ENCODE measurements at regions not wholly inside any gene's neighbourhood (a gene's known extent, or its start where the extent isn't known, plus 50 kb on each side); places are given as distances from the start of the nearest gene placed in this dataset.

DNA sequence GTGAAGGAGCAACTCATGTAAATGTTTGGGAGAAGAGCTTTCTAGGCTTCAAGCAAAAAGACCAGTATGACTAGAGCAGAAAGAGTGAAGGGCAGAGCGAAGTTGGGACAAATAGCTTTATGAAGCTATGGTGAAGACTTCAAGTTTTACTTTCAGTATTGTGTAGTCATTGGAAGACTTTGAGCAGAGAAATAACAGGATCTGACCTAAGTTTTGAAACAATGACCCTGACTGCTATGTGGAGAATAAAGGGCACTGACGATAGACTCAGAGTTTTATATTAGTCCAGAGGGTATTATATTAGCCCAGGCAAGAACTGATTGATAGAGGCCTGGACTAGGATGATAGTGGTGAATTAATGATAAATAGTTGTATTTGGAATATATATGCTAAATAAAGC is 187.3 kb downstream of the KTN1 start:
- no peak for DNase-seq (ENCODE audit: low spot score)

DNA sequence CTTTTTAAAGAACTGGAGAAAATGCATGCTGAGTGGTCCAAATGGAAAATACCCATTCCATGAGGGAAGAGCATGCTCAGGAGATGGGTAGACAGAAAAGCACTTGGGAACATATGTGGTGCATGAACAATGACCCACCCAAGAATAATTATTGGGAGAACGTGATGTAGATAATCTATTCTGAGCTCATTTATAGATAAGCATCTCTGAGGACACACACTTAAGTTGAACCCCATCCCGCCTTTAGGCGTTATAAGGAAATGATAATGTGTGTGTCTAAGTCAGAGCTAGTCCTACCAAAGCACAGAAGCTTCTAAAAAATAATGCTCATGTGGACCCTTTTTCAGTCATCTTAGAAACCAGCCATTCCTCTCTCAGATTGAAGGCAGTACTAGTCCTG is 189.9 kb downstream of the KTN1 start:
- no peak for DNase-seq (ENCODE audit: low spot score)

DNA sequence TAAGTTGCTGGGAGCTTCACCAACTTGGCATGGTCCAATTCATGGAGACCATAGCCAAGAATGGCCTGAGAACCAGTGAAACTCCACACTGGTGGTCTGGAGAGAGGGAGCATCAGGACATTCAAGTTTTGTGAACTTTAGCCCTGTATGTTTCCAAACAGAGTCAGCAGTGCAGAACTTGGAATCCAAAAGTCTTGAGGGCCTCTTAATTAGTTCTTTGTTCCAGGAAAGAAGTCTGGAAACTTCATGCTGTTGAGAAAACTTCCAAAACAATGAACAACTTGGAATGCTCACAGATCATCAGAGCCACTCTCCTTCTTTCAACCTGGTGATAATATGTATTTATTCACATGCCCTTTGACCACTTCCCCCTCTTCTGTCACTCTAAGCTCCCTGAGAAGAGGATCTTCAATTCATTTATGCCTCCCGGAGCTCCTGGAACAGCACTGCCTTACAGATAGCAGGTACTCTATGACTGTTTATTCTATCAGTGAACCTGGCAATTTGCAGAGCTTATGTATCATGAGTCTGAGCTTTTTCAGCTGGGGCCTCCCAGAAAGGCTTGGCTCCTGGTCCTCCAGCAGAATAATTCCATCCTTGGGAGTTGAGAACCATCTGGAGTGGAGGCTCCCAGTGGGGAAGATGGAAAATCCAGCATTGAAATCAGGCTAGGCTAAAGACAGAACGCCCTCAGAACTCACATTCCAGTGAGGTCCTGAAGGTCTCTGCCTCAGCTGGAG is 191.4 kb downstream of the KTN1 start:
- no peak for DNase-seq (ENCODE audit: low spot score)

DNA sequence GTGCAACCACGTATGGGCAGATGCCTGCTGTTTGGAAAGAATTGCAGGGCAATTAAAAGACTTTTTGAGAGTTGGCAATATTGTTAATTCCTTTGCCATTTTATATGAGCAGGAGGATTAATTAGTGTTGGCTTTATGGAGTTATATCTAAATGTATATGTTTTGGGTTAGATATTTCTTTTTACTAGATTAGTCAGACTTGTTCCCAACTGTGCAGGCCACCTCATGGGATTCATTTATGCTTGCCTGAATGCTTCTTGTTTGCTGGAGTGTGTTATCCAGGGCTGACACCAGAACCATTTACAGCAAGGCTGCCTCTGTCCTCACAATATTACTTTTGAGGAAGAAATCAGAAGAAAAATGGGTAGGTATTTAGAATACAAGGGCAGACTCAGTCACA is 192.5 kb downstream of the KTN1 start:
- DNase-seq (ENCODE audit: low spot score), result no peak

DNA sequence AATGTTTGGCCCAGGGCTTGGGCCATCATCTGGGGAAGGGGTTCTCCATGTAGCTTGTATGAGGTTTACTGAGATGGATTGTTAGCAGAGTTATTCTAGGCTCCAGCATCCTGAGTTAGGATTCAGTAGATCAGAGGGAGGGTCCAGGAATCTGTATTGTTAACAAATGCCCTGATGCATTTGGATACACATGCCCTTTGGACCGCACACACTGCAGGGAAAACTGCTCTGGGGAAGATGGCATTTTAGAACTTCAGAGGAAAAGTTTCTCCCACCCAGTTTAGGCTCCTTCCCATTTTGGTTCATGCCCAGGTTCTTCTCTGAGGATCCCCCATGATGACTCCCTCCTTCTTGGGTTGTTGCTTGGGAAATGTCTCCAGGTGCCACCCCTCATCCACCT is 193.3 kb downstream of the KTN1 start:
- no peak for DNase-seq (ENCODE audit: low spot score)

DNA sequence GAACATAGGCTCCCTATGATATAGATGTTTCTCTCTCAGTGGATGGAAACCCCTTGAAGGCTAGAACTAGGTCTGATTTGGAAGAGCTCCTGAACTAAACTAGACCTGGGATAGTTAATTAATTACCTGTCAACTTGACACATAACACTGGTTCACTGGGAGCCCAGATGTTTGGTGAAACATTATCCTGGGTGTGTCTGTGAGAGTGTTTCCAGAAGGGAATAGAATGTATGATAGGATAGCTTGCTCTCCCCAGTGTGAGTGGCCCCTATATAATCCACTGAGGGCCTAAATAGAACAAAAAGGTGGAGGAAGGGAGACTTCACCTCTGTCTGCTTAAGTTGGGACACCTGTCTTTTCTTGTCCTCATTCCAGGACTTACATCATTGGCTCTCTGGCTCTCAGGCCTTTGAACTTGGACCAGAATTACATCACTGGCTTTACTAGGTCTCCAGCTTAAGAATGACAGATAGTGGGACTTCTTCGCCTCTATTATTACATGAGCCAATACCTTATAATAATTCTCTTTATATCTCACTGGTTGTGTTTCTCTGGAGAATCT is 194.1 kb downstream of the KTN1 start:
- no peak for DNase-seq (ENCODE audit: low spot score)

DNA sequence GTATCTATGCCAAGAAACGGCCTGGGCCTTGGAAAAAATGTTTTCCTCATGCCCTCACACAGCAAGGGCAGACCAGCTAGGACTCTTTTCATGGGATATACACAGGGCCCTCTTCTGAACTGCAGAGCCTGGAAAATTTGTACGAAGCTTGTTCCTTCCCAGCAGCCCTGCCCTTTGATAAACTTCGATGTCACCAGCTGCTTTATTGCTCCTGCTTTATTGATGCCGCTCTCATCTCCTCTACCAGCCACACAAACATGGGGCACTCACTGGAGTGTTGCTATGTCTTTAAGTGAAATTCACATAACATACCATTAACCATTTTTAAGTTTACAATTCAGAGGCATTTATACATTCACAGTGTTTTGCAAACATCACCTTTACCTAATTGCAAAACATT is 197.9 kb downstream of the KTN1 start:
- no peak for DNase-seq (ENCODE audit: low spot score)

DNA sequence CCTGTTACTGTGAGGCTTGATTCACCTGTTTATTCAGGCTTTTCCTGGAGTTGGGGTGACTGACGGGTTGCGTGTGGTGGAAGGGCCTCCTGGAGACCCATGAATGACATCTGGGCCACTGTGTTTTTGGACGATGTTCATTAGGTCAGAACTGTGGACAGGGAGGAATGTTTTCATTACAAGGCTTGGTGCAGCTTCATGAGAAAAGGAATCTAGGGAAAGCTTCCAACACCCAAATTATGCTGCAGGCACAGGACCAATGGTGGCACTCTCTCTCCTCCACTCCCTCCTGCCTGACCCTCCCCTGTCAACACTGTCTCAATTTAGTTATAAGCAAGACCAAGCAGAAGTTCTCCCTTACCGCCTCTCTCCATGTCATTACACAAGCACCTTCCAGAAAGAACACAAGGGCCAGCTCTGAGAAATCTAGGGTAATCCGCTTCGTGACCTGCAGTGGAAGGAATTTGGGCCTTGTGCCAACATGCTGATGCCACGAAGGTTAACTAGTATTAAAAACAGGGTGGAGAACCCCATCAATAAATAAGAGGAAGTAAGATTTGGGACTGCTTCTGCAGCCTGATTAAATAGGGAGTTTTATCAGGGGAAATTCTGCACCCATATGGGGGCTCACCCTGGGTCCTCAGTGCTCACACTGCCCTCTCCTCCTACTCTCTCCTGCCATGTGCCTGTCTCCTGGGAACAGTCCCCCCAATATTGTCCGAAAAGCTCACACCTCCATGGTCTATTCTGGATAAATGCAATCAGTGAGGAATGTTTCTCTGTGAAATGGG is 200.3 kb downstream of the KTN1 start:
- DNase-seq (ENCODE audit: low spot score), result peak; percentile 70

DNA sequence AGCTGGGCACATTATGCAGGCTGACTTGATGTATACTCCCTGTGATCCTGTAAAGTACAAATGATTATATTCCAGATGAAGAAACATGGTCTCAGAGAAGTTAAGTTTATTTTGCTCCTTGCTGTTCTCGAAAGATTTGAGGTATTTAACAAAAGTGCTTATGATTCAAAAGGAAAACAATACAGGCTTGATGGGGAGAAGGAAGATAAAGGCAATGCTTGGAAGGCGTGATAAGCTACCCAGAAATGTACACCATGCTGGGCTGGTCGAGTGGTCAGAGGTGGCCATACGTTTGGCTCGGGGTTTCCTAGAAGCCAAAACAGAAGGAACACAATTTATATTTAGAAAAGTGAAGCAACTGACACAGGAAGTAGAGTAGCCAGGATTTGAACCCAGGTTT is 201.0 kb downstream of the KTN1 start:
- no peak for DNase-seq (ENCODE audit: low spot score)

DNA sequence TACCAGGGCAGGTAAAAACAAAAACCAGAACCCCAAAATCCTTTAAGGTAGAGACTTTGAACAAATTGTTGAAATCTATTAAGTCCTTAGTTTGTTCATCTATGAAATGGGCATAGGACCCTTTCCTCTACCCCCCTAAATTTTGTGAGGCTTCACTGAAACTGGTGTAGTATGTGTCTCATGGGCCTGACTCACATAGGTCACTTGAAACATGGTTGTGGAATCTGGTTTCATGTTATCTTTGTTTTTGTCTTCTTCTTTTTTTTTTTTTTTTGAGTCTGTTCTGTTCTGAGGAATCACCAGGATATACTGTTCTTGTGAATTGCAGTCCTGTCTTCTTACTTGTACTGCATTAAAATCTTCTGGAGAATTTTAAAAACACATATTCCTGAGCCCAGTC is 202.2 kb downstream of the KTN1 start:
- DNase-seq (ENCODE audit: low spot score), result no peak

DNA sequence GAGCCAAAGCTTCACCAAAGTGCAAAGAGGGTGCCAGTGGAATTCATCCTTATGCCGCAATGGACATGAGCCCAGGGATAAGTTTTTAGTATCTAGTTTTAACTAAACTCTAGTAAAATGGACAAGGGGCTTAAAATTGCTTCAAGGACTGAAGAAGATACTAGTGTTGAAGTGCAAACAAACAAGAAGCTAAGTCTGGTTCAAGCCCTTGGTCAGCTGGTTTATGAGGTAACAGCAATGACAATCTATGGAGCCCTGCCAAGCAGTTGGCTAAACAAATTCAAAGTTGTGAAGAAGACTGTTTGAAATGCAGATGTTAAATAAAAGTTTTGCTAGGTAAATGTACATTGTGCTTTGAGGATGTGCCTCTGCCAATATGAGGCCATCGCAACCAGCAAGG is 209.4 kb downstream of the KTN1 start:
- no peak for DNase-seq (ENCODE audit: low spot score)

DNA sequence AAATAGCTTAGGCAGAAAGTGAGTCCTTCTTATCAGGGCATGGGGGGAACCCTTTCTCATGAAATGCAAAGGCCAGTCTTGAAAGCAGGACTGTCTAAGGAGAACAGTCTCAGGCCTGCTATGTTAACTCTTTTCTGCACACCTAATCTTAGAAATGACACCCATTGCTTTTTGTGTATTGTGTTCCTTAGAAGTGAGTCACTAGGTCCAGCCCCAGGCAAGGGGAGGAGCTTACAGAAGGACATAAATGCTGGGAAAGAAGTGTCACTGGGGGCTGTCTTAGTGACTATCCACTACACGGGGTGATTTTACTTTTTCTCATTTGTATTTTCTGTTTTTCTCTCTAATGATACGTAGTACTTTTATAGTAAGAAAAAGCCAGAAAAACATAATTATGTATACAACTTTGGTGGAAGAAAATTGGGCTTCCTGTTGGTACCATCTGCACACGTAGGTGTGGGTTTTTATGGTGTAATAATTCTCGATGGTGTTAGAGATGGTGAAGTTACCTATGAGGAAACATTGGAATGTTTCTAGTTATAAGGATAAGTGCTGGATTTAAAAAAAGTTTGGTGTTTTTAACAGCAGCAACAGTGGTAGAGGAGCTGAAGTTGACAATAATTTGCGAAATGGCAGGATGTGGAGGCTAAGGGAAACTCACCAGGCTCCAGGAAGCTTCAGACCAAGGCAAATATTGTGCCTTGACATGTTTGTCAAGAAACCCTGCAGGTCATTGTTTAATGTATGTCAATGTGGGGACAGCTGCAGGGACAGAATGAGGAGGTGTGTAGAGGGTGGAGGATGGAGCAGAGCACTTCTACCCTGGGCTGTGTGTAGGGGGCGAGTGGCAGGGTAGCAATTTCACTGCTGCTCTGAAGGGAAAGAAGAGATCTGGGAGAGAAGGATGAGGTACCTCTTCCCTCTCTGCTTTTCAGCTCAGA is 214.9 kb downstream of the KTN1 start:
- peak; percentile 54 for DNase-seq (ENCODE audit: low spot score)

DNA sequence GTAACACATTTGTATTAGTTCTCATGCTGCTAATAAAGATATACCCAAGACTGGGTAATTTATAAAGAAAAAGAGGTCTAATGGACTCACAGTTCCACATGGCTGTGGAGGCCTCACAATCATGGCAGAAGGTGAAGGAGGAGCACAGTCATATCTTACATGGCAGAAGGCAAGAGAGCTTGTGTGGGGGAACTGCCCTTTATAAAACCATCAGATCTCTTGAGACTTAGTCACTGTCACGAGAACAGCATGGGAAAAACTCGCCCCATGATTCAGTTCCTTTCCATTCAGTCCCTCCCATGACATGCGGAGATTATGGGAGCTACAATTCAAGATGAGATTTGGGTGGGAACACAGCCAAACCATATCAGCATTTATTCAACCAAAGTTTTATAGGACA is 216.5 kb downstream of the KTN1 start:
- peak; percentile 17 for DNase-seq (ENCODE audit: low spot score)

DNA sequence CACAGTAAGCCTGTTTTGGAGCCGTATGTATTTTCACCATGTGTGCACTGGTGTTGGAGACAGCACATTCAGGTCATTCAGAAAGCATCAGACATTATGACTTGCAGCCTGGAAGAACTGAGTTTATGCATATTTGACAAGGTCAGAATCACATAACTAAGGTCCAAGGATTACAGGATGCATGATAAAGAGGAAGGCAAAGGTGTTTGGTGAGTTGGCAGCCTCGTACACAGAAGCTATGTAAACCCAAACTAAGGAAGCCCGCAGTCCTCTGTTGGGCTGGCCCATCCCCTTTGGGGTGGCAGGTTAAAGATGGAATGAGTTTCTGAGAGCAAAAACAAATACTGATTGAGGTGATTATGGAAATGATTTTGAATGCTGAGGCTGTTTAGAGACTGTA is 218.4 kb downstream of the KTN1 start:
- no peak for DNase-seq (ENCODE audit: low spot score)

DNA sequence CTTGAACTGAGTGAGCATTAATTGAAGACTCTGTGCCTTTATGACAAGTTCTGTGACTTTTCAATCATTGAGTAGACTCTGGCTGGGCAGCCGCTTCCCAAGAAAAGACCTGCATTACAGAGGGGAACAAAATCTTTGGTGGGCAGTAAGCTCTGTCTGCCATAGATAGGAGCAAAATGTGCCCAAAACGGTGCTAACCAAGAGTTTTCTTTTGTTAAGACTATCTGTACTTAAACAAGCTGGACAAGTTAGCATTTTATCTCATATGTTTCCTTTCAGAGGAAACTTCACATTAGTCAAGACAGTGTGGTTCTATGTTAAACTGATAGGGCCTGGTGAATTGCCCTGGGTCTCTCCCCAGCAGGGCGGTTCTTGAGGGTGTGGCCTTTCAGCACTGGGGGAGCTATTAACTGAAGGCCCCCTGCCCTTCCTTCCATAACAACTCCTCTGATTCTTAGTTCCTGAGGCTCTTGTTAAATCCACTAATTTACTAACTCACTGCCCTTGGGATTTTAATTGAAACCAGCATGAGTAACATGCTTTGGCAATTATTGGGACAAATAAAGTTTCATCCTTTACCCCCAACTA is 219.6 kb downstream of the KTN1 start:
- no peak for DNase-seq (ENCODE audit: low spot score)

DNA sequence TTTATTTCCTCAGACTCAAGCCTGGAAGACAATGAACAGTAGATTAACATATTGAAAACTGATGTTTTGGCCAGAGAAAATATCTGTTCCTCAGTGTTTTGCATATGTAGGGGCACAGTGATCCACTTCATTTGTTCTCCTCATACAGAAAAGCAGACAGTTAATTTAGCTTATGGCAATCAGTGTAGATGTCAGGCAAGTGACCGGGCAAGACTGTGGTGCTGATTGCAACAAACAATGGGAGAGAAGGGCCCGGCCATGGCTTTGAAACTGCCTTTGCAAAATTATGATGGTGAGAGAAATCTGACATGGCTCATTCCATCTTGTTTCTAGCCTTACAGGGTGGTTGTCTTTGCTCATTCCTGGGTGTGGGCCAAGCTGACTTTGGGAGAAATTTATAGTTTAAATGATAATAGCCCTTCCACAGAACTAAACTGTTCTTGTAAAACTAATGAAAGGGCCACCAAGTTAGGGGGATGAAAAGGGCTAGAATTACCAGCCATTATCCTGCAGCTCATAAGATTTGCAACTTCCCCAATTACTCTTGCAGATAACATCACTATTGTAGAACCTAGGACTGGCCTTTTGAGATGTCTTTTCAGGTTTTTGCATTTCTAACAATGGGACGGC is 220.3 kb downstream of the KTN1 start:
- DNase-seq (ENCODE audit: low spot score), result no peak

DNA sequence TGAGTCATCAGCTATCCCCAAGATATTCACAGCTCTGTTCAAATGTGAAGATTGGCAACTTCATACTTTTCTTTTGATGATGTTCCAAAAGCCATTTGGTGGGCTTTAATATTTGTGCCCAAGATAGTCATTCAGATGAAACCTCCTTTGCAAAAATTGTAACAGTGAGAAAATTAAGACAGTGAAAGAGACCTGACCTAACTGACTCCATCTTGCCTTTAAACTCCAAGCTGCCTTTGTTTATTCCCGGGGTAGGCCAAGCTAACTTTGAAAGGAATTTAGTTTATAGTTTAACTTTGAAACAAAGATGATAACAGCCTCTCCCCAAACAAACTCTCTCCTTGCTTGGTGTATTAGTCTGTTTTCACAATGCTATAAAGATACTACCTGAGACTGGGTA is 221.1 kb downstream of the KTN1 start:
- no peak for DNase-seq (ENCODE audit: low spot score)

DNA sequence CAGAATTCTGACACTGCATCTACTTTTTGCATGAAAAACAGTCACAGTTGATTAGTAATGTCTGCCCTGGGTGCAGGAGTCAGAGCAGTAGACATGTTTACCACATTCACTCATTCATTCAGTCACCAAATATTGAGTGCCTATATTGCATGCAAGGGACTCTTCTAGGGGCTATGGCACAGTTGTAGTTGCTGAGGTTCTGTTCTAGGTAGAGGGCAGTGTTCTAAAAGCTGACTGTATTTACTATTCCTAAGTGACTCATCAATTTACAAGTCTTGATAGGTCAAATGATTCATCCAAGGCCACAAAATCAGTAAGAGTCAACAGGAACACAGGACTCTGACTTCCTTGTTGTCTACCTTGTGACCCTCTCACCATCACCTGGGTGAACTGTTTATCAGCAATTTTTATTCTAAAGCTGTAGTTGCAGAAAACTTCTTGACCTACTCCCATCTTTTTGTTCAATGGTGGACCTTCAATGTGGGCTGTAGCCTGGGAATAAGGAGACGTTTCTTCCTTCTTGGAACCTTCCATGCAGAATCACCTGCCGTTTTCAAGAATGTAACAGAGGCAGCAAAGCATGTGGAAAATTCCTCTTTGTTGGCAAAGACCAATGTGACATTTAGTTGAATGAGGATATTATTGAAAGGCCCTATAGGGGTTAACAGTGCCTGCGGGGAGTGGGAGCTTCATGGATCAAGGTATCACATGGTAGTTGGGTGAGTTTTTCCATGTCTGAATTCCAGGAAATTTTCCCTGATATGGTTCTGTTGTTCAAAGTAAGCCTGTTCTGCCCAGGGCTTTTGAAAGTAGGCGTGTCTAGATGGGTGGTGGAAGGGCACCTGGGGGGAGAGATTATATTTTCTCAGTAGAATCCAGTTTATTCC is 223.2 kb downstream of the KTN1 start:
- peak; percentile 92 for DNase-seq (ENCODE audit: low spot score)

DNA sequence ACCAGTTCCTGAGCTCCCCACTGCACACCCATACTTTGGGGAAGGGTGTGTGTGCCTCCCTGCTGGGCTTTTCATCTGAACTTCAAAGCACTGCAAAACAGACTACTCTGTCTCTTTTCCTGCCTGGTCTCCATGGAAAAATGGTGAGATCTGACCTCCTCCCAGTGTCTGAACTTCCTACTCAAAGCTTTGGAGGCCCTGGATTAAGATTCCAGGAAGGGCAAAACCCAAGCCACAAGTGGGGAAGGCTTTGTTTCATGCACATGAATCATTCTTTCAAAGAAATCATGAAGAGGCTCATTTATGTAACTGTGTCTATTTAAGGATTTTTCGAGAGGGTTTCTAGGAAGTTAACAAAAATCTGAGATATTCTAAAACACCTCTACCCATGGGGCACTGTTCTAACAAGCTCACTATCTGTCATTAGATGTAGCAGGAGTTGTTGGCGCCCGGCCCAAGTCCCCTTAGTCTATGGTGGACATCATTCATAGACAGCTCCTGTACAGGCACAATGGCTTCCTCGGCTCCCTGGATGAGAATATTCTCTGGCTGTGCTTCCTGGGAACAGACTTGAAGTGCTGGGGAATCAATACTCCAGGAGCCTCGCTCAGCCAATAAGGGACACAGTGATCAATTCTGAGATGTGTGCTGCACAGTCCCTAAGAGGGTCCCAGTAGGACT is 224.0 kb downstream of the KTN1 start:
- peak; percentile 65 for DNase-seq (ENCODE audit: low spot score)

DNA sequence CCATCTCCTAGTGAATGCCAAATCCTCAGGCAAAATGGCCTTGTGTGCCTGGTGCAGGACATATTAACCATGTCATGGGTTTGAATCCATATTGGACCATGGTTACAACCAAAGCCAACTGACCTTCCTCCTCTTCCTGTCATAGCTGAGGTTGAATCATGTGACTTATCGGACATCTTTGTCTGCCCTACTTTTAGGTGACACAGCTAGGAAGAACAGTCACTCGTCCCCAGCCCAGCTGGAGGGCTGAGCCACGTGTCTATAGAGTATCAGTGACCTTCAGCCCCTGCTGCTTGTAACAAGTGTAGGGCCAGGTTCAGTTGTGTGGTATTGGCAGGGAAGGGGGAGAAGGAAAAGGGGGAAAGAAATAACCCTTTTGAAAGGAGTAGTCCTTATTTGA is 225.2 kb downstream of the KTN1 start:
- DNase-seq (ENCODE audit: low spot score), result no peak
